Testis (tissue), 2 donors: ENCODE measurements at regions not wholly inside any gene's neighbourhood (a gene's known extent, or its start where the extent isn't known, plus 50 kb on each side); places are given as distances from the start of the nearest gene placed in this dataset.

Experiments
- POLR2A ChIP-seq: fragments of 450-650 bp; IDR thresholded peaks from one replicate; pipeline ENCODE4 v1.6.1; 2017; ENCODE audit warnings: antibody characterized with exemption, mild to moderate bottlenecking, moderate library complexity
- TF ChIP-seq, protein P1 (sequence below), 3 experiments: fragments of 450-650 bp in 2 of 3; fragments of 200-600 bp in 1 of 3; sonication (generic) in 1 of 3; IDR thresholded peaks; one replicate each; pipeline ENCODE4 v1.5.1; 2016 to 2019; ENCODE audit warnings: antibody characterized with exemption in 3 of 3, mild to moderate bottlenecking in 2 of 3, moderate library complexity in 1 of 3

DNA sequence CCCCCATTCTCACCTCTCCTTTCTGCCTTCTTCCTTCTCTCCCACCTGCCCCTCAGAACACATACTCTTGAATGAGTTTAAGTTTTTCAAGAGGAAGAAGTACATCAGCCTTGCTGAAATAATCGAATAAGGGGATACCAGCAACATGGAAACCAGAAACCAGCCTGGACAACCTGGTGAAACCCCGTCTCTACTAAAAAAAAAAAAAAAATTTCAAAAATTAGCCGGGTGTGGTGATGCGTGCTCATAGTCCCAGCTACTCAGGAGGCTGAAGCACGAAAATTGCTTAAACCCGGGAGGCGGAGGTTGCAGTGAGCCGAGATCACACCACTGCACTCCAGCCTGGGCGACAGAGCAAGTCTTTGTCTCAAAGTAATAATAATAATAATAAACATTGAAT, 75.0 kb upstream of the SLC1A4 start:
- TF ChIP-seq, protein P1, sequence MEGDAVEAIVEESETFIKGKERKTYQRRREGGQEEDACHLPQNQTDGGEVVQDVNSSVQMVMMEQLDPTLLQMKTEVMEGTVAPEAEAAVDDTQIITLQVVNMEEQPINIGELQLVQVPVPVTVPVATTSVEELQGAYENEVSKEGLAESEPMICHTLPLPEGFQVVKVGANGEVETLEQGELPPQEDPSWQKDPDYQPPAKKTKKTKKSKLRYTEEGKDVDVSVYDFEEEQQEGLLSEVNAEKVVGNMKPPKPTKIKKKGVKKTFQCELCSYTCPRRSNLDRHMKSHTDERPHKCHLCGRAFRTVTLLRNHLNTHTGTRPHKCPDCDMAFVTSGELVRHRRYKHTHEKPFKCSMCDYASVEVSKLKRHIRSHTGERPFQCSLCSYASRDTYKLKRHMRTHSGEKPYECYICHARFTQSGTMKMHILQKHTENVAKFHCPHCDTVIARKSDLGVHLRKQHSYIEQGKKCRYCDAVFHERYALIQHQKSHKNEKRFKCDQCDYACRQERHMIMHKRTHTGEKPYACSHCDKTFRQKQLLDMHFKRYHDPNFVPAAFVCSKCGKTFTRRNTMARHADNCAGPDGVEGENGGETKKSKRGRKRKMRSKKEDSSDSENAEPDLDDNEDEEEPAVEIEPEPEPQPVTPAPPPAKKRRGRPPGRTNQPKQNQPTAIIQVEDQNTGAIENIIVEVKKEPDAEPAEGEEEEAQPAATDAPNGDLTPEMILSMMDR (IDR thresholded peaks at IDR 0.05) = no peak
- TF ChIP-seq POLR2A = no peak
